ENCODE measurements at regions not wholly inside any gene's neighbourhood (a gene's known extent, or its start where the extent isn't known, plus 50 kb on each side); places are given as distances from the start of the nearest gene placed in this dataset.

DNA sequence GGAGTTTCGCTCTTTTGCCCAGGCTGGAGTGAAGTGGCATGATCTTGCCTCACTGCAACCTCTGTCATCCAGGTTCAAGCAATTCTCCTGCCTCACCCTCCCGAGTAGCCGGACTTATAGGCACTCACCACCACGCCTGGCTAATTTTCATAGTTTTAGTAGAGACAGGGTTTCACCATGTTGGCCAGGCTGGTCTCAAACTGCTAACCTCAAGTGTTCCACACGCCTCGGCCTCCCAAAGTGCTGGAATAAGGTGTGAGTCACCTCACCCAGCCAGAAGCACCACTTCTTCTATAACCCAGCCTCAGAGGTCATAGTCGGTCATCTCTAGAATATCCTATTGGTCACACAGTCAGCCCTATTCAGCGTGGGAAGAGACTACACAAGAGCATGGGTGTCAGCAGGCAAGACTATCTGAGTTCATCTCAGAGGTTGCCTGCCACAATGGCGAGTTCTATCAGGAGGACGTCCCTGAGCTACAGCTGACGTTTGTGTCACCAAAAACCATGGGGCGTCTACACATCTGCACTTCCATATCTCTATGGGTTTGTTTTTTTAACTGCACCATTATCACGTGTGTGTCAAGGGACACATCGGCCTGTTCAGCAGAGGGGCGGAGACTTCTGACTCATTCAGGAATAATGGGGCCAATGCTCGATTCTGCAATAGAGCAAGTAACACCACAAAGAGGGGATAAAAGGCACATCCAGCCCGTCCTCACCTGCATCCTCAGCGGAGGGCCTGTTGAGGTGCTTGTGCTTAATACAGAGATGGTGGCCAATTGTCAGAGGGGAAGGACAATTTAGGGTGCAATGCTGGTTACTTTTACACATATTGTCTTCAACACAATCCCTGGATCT lies 256.3 kb upstream of the IRF2BP2 start (continued):
- TF ChIP-seq ZNF408 (CRISPR knock-in tag; IDR thresholded peaks at IDR 0.05; ENCODE audit: low read depth): no peak
- TF ChIP-seq, protein P1, sequence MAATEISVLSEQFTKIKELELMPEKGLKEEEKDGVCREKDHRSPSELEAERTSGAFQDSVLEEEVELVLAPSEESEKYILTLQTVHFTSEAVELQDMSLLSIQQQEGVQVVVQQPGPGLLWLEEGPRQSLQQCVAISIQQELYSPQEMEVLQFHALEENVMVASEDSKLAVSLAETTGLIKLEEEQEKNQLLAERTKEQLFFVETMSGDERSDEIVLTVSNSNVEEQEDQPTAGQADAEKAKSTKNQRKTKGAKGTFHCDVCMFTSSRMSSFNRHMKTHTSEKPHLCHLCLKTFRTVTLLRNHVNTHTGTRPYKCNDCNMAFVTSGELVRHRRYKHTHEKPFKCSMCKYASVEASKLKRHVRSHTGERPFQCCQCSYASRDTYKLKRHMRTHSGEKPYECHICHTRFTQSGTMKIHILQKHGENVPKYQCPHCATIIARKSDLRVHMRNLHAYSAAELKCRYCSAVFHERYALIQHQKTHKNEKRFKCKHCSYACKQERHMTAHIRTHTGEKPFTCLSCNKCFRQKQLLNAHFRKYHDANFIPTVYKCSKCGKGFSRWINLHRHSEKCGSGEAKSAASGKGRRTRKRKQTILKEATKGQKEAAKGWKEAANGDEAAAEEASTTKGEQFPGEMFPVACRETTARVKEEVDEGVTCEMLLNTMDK (IDR thresholded peaks at IDR 0.05; ENCODE audit: borderline replicate concordance, insufficient read depth, low read depth, low read length, poor library complexity, severe bottlenecking): no peak
- peak in 1 of 2 experiments; percentile 91; a peak in 2 of 3 replicates for TF ChIP-seq CBX3 (IDR thresholded peaks at IDR 0.05; ENCODE audit: borderline replicate concordance in 1 of 2, low read length in 2 of 2)
- peak; percentile 90 for TF ChIP-seq KLF16 (IDR thresholded peaks at IDR 0.05)
- TF ChIP-seq, protein P2, sequence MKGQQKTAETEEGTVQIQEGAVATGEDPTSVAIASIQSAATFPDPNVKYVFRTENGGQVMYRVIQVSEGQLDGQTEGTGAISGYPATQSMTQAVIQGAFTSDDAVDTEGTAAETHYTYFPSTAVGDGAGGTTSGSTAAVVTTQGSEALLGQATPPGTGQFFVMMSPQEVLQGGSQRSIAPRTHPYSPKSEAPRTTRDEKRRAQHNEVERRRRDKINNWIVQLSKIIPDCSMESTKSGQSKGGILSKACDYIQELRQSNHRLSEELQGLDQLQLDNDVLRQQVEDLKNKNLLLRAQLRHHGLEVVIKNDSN (CRISPR knock-in tag; IDR thresholded peaks at IDR 0.05): peak; percentile 92
- no peak for TF ChIP-seq ZNF232 (CRISPR knock-in tag; IDR thresholded peaks at IDR 0.05)
- TF ChIP-seq CBFA2T3 (IDR thresholded peaks at IDR 0.05): peak; percentile 94
- no peak for TF ChIP-seq PURB (CRISPR knock-in tag; IDR thresholded peaks at IDR 0.05; ENCODE audit: low read depth)
- no peak for TF ChIP-seq SMAD2 (IDR thresholded peaks at IDR 0.05; ENCODE audit: low read depth, low read length)
- 0 out of 2 replicates have a peak, but pooled peaks have one; percentile 57 for TF ChIP-seq CCAR2 (IDR thresholded peaks at IDR 0.05; ENCODE audit: low read depth, low read length)
- TF ChIP-seq ZNF318 (IDR thresholded peaks at IDR 0.05; ENCODE audit: borderline replicate concordance in 1 of 2, low read depth in 1 of 2): peak in 1 of 2 experiments; percentile 99; a peak in 2 of 4 replicates
- TF ChIP-seq POLR3A (IDR thresholded peaks at IDR 0.05; ENCODE audit: borderline replicate concordance, extremely low read depth, insufficient read depth, insufficient read length): no peak
- TF ChIP-seq BMI1 (IDR thresholded peaks at IDR 0.05; ENCODE audit: low read length): no peak
- TF ChIP-seq CSDE1 (IDR thresholded peaks at IDR 0.05): peak in 1 of 2 experiments; percentile 68; a peak in 2 of 4 replicates
- no peak for TF ChIP-seq RBFOX2 (IDR thresholded peaks at IDR 0.05; ENCODE audit: low read depth, low read length)
- no peak for TF ChIP-seq MCM3 (IDR thresholded peaks at IDR 0.05)
- TF ChIP-seq BCL6 (CRISPR knock-in tag; IDR thresholded peaks at IDR 0.05): no peak
- no peak for TF ChIP-seq ZNF785 (CRISPR knock-in tag; IDR thresholded peaks at IDR 0.05)

All from K562 (cell line).